ENCODE measurements at regions not wholly inside any gene's neighbourhood (a gene's known extent, or its start where the extent isn't known, plus 50 kb on each side); places are given as distances from the start of the nearest gene placed in this dataset.

- TF ChIP-seq, protein P1, sequence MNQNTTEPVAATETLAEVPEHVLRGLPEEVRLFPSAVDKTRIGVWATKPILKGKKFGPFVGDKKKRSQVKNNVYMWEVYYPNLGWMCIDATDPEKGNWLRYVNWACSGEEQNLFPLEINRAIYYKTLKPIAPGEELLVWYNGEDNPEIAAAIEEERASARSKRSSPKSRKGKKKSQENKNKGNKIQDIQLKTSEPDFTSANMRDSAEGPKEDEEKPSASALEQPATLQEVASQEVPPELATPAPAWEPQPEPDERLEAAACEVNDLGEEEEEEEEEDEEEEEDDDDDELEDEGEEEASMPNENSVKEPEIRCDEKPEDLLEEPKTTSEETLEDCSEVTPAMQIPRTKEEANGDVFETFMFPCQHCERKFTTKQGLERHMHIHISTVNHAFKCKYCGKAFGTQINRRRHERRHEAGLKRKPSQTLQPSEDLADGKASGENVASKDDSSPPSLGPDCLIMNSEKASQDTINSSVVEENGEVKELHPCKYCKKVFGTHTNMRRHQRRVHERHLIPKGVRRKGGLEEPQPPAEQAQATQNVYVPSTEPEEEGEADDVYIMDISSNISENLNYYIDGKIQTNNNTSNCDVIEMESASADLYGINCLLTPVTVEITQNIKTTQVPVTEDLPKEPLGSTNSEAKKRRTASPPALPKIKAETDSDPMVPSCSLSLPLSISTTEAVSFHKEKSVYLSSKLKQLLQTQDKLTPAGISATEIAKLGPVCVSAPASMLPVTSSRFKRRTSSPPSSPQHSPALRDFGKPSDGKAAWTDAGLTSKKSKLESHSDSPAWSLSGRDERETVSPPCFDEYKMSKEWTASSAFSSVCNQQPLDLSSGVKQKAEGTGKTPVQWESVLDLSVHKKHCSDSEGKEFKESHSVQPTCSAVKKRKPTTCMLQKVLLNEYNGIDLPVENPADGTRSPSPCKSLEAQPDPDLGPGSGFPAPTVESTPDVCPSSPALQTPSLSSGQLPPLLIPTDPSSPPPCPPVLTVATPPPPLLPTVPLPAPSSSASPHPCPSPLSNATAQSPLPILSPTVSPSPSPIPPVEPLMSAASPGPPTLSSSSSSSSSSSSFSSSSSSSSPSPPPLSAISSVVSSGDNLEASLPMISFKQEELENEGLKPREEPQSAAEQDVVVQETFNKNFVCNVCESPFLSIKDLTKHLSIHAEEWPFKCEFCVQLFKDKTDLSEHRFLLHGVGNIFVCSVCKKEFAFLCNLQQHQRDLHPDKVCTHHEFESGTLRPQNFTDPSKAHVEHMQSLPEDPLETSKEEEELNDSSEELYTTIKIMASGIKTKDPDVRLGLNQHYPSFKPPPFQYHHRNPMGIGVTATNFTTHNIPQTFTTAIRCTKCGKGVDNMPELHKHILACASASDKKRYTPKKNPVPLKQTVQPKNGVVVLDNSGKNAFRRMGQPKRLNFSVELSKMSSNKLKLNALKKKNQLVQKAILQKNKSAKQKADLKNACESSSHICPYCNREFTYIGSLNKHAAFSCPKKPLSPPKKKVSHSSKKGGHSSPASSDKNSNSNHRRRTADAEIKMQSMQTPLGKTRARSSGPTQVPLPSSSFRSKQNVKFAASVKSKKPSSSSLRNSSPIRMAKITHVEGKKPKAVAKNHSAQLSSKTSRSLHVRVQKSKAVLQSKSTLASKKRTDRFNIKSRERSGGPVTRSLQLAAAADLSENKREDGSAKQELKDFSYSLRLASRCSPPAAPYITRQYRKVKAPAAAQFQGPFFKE (tag by site-specific recombination; IDR thresholded peaks at IDR 0.05; ENCODE audit: borderline replicate concordance), result no peak
- no peak for TF ChIP-seq ZNF302 (tag by site-specific recombination; IDR thresholded peaks at IDR 0.05; ENCODE audit: low read depth)
Measured at GRCh38 chr6:127404594-127405178, 54.5 kb downstream of the KIAA0408 start (continued).

DNA sequence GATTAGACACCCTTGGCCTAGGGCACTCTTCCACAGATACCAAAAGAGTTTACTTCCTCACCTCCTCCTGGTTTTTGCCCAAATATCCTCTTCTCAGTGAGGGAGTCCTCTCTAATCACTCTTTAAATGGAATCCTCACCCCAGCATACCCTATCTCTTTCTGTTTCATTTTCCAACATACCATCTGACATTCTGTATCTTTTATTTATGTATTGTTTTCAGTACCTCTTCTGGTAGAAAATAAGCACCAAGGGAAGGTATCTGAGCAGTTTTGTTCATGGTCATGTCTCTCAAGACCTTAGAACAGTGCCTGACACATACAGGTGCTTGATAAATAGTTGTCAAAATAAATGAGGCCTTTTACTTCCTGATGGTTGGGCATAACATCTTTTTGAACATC, 55.1 kb downstream of the KIAA0408 start:
- Histone ChIP-seq H3K36me3 (ENCODE audit: control insufficient read depth in 2 of 2, insufficient read depth in 1 of 2, low read length in 2 of 2) (no peaks in the 10 kb centered on the region), H3K4me3 (ENCODE audit: low read depth, low read length) (no peak overlapping the region), H3K27ac (ENCODE audit: extremely low read depth, low read depth, low read length) (no peak overlapping the region), H3K9me3 (ENCODE audit: control insufficient read depth, insufficient read depth, low read depth, low read length) (no peaks in the 10 kb centered on the region), H3K4me1 (ENCODE audit: control insufficient read depth, insufficient read depth, low read length) (no peaks in the 10 kb centered on the region)
- CTCF ChIA-PET, result no interaction called here
- POLR2A ChIA-PET, result no interaction called here
- TF ChIP-seq, protein P2, sequence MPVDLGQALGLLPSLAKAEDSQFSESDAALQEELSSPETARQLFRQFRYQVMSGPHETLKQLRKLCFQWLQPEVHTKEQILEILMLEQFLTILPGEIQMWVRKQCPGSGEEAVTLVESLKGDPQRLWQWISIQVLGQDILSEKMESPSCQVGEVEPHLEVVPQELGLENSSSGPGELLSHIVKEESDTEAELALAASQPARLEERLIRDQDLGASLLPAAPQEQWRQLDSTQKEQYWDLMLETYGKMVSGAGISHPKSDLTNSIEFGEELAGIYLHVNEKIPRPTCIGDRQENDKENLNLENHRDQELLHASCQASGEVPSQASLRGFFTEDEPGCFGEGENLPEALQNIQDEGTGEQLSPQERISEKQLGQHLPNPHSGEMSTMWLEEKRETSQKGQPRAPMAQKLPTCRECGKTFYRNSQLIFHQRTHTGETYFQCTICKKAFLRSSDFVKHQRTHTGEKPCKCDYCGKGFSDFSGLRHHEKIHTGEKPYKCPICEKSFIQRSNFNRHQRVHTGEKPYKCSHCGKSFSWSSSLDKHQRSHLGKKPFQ (tag by site-specific recombination; IDR thresholded peaks at IDR 0.05), result no peak
- no peak for TF ChIP-seq TRIM28 (IDR thresholded peaks at IDR 0.05; ENCODE audit: borderline replicate concordance, low read length)
- no peak for TF ChIP-seq ZNF48 (tag by site-specific recombination; IDR thresholded peaks at IDR 0.05)
- no peak for TF ChIP-seq ZNF391 (tag by site-specific recombination; IDR thresholded peaks at IDR 0.05; ENCODE audit: borderline replicate concordance, low read depth)
- no peak for TF ChIP-seq KLF17 (tag by site-specific recombination; IDR thresholded peaks at IDR 0.05)
- no peak for TF ChIP-seq SP2 (tag by site-specific recombination; IDR thresholded peaks at IDR 0.05)
- TF ChIP-seq ZNF280D (tag by site-specific recombination; IDR thresholded peaks at IDR 0.05), result no peak
- TF ChIP-seq ZNF473 (tag by site-specific recombination; IDR thresholded peaks at IDR 0.05), result no peak
- TF ChIP-seq IKZF3 (tag by site-specific recombination; IDR thresholded peaks at IDR 0.05), result no peak
- TF ChIP-seq, protein P3, sequence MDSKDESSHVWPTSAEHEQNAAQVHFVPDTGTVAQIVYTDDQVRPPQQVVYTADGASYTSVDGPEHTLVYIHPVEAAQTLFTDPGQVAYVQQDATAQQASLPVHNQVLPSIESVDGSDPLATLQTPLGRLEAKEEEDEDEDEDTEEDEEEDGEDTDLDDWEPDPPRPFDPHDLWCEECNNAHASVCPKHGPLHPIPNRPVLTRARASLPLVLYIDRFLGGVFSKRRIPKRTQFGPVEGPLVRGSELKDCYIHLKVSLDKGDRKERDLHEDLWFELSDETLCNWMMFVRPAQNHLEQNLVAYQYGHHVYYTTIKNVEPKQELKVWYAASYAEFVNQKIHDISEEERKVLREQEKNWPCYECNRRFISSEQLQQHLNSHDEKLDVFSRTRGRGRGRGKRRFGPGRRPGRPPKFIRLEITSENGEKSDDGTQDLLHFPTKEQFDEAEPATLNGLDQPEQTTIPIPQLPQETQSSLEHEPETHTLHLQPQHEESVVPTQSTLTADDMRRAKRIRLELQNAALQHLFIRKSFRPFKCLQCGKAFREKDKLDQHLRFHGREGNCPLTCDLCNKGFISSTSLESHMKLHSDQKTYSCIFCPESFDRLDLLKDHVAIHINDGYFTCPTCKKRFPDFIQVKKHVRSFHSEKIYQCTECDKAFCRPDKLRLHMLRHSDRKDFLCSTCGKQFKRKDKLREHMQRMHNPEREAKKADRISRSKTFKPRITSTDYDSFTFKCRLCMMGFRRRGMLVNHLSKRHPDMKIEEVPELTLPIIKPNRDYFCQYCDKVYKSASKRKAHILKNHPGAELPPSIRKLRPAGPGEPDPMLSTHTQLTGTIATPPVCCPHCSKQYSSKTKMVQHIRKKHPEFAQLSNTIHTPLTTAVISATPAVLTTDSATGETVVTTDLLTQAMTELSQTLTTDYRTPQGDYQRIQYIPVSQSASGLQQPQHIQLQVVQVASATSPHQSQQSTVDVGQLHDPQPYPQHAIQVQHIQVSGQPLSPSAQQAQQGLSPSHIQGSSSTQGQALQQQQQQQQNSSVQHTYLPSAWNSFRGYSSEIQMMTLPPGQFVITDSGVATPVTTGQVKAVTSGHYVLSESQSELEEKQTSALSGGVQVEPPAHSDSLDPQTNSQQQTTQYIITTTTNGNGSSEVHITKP (tag by site-specific recombination; IDR thresholded peaks at IDR 0.05), result no peak
